HEK293T (cell line): ENCODE measurements at regions not wholly inside any gene's neighbourhood (a gene's known extent, or its start where the extent isn't known, plus 50 kb on each side); places are given as distances from the start of the nearest gene placed in this dataset.

Experiments used
- CTCF ChIA-PET: fragments of 350-600 bp; formaldehyde crosslinking; extraction: SDS; loops from one replicate; lab custom pipeline; 2021; ENCODE audit warnings: antibody characterized with exemption, inconsistent platforms; lab: Yijun Ruan, JAX
- POLR2A ChIA-PET: fragments of 350-600 bp; formaldehyde crosslinking; extraction: SDS; loops from one replicate; lab custom pipeline; 2020; ENCODE audit warnings: antibody characterized with exemption, inconsistent platforms; lab: Yijun Ruan, JAX
- DNase-seq: peaks from one replicate; pipeline ENCODE4 v3.0.0; 2012; ENCODE audit warnings: mixed read lengths; ENCODE audit errors: extremely low spot score
- ARNT ChIP-seq: fragments of 450-650 bp; IDR thresholded peaks from 2 replicates; pipeline ENCODE4 v1.6.1; 2017; ENCODE audit warnings: mild to moderate bottlenecking
- BHLHE40 ChIP-seq: fragments of 450-650 bp; IDR thresholded peaks from 2 replicates; pipeline ENCODE4 v1.6.1; 2016; ENCODE audit warnings: mild to moderate bottlenecking, moderate library complexity, borderline replicate concordance
- CTBP1 ChIP-seq: fragments of 450-650 bp; IDR thresholded peaks from 2 replicates; pipeline ENCODE4 v1.6.1; 2016; ENCODE audit warnings: borderline replicate concordance
- ELF4 ChIP-seq: fragments of 450-650 bp; IDR thresholded peaks from 2 replicates; pipeline ENCODE4 v1.6.1; 2017; ENCODE audit warnings: antibody characterized with exemption
- FOXA1 ChIP-seq: fragments of 450-650 bp; IDR thresholded peaks from 2 replicates; pipeline ENCODE4 v1.6.1; 2016; ENCODE audit warnings: mild to moderate bottlenecking
- FOXK2 ChIP-seq: fragments of 450-650 bp; IDR thresholded peaks from 2 replicates; pipeline ENCODE4 v1.6.1; 2016; ENCODE audit warnings: mild to moderate bottlenecking
- FOXM1 ChIP-seq: fragments of 450-650 bp; IDR thresholded peaks from 2 replicates; pipeline ENCODE4 v1.6.1; 2017; ENCODE audit warnings: mild to moderate bottlenecking, borderline replicate concordance
- HDGF ChIP-seq: fragments of 450-650 bp; IDR thresholded peaks from 2 replicates; pipeline ENCODE4 v1.6.1; 2017; ENCODE audit warnings: antibody characterized with exemption, borderline replicate concordance
- L3MBTL2 ChIP-seq: fragments of 450-650 bp; conservative IDR thresholded peaks from 2 replicates; pipeline ENCODE4 v1.6.1; 2016; ENCODE audit warnings: mild to moderate bottlenecking
- LEF1 ChIP-seq: fragments of 450-650 bp; IDR thresholded peaks from 2 replicates; pipeline ENCODE4 v1.6.1; 2017; ENCODE audit warnings: mild to moderate bottlenecking, borderline replicate concordance
- NFRKB ChIP-seq: fragments of 450-650 bp; IDR thresholded peaks from 2 replicates; pipeline ENCODE4 v1.6.1; 2016; ENCODE audit warnings: mild to moderate bottlenecking, moderate library complexity
- SP1 ChIP-seq: fragments of 450-650 bp; IDR thresholded peaks from 2 replicates; pipeline ENCODE4 v1.6.1; 2017
- SUZ12 ChIP-seq: fragments of 450-650 bp; IDR thresholded peaks from 2 replicates; pipeline ENCODE4 v1.6.1; 2016; ENCODE audit warnings: mild to moderate bottlenecking
- TARDBP ChIP-seq: fragments of 450-650 bp; IDR thresholded peaks from 2 replicates; pipeline ENCODE4 v1.6.1; 2016
- ZNF384 ChIP-seq: fragments of 450-650 bp; IDR thresholded peaks from 2 replicates; pipeline ENCODE4 v1.6.1; 2016
- TF ChIP-seq, protein P1 (sequence below): fragments of 450-650 bp; IDR thresholded peaks from 2 replicates; pipeline ENCODE4 v1.6.1; 2016

- ChIA-PET POLR2A (no interaction called here), CTCF (no interaction called here)
- DNase-seq = no peak
- no peak for TF ChIP-seq BHLHE40
- no peak for TF ChIP-seq NFRKB
- TF ChIP-seq, protein P1, sequence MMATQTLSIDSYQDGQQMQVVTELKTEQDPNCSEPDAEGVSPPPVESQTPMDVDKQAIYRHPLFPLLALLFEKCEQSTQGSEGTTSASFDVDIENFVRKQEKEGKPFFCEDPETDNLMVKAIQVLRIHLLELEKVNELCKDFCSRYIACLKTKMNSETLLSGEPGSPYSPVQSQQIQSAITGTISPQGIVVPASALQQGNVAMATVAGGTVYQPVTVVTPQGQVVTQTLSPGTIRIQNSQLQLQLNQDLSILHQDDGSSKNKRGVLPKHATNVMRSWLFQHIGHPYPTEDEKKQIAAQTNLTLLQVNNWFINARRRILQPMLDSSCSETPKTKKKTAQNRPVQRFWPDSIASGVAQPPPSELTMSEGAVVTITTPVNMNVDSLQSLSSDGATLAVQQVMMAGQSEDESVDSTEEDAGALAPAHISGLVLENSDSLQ = no peak
- TF ChIP-seq L3MBTL2 = no peak
- no peak for TF ChIP-seq TARDBP
- TF ChIP-seq FOXM1 = no peak
These were observed 208.1 kb downstream of the ABCC12 start for GRCh38 chr16:47947723-47948122.

GRCh38 chr16:47946092-47946491 lies 209.7 kb downstream of the ABCC12 start:
- TF ChIP-seq SP1 = no peak
- TF ChIP-seq HDGF = no peak
- no peak for TF ChIP-seq FOXK2
- no peak for TF ChIP-seq ZNF384
- no peak for TF ChIP-seq FOXA1
- no peak for TF ChIP-seq TARDBP
- no peak for TF ChIP-seq CTBP1
- no peak for TF ChIP-seq ELF4
- DNase-seq = no peak
- POLR2A ChIA-PET = no interaction called here
- CTCF ChIA-PET = no interaction called here

DNA sequence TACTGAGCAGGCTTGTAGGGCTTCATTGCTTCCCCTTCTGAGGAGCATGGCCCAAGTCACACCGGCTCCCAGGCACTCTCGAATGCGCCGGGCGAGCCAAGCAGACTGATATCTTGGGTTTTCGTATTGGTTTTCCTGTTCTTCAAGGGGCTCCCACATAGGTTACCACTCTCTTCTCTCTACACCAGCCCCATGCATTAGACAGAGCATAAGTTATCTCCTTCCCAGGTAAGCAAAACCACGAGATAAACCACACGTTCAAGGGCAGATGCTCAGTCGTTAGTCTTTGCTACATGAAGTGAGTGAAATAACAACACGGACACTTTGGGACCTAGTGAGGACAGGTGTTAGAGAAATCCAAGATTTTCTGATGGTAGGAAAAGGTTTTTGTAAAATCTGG lies 211.2 kb downstream of the ABCC12 start:
- ChIA-PET CTCF (no interaction called here), POLR2A (no interaction called here)
- DNase-seq = no peak
- TF ChIP-seq FOXK2 (no peak), TARDBP (no peak), ELF4 (no peak), L3MBTL2 (no peak), HDGF (no peak)
- TF ChIP-seq, protein P1 = no peak

- POLR2A ChIA-PET = no interaction called here
- no peak for DNase-seq
- TF ChIP-seq FOXK2 (no peak), TARDBP (no peak), ELF4 (no peak), SP1 (no peak), L3MBTL2 (no peak), FOXM1 (no peak), NFRKB (no peak), CTBP1 (no peak), SUZ12 (no peak), HDGF (no peak), BHLHE40 (no peak), LEF1 (no peak), ZNF384 (no peak), FOXA1 (no peak), ARNT (no peak)
- TF ChIP-seq, protein P1 = no peak
- CTCF ChIA-PET = no interaction called here
These were observed 212.6 kb downstream of the ABCC12 start for GRCh38 chr16:47943235-47943634.

DNA sequence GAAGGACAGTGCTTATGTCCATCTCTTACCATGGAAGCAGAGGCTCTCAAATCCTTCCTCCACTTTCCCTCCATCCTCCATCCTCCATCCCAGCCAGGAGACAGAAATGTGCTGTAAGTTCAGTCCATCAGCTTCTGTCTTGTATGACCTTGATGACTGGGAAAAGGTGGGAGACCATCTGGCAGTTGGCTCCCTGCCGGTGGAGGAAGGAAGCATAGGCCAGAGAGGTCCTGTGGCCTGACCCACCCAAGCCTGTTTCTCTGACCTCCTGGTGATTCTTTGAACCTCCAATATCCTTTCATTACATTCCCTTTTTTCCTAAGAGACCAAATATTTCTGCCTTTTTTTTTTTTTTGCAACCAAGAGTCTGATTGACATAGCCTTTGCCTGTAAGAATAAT lies 215.3 kb downstream of the ABCC12 start:
- POLR2A ChIA-PET = no interaction called here
- CTCF ChIA-PET = no interaction called here
- no peak for DNase-seq
- no peak for TF ChIP-seq FOXM1
- no peak for TF ChIP-seq LEF1
- no peak for TF ChIP-seq ELF4
- TF ChIP-seq L3MBTL2 = no peak
- TF ChIP-seq TARDBP = no peak
- no peak for TF ChIP-seq NFRKB
- no peak for TF ChIP-seq ARNT
- TF ChIP-seq FOXK2 = no peak
- TF ChIP-seq ZNF384 = no peak
- no peak for TF ChIP-seq CTBP1
- TF ChIP-seq SUZ12 = no peak

GRCh38 chr16:47939680-47940079 lies 216.1 kb downstream of the ABCC12 start:
- DNase-seq = no peak
- POLR2A ChIA-PET = no interaction called here
- TF ChIP-seq FOXM1 (no peak), CTBP1 (no peak), BHLHE40 (no peak), SP1 (no peak), ELF4 (no peak), NFRKB (no peak)
- CTCF ChIA-PET = no interaction called here

GRCh38 chr16:47938272-47938671 lies 217.5 kb downstream of the ABCC12 start:
- ChIA-PET POLR2A (no interaction called here), CTCF (no interaction called here)
- TF ChIP-seq, protein P1 = no peak
- TF ChIP-seq HDGF = no peak
- TF ChIP-seq L3MBTL2 = no peak
- TF ChIP-seq SUZ12 = no peak
- no peak for TF ChIP-seq ELF4
- no peak for TF ChIP-seq CTBP1
- no peak for TF ChIP-seq FOXM1
- TF ChIP-seq TARDBP = no peak
- no peak for DNase-seq
